HepG2 (cell line): ENCODE measurements at regions not wholly inside any gene's neighbourhood (a gene's known extent, or its start where the extent isn't known, plus 50 kb on each side); places are given as distances from the start of the nearest gene placed in this dataset.

Experiments
- FOXA1 ChIP-seq, 2 experiments: fragments of 450-650 bp in 1 of 2; sonication (generic) in 1 of 2; formaldehyde crosslinking in 1 of 2; IDR thresholded peaks; 2 replicates each; pipeline versions ENCODE4 v1.4.0 to v1.6.1; 2016 to 2020; ENCODE audit warnings: missing genetic modification reagents in 1 of 2
- MEIS2 ChIP-seq: sonication (generic); formaldehyde crosslinking; IDR thresholded peaks from 2 replicates; pipeline ENCODE4 v1.9.0; 2021; ENCODE audit warnings: mild to moderate bottlenecking, missing genetic modification reagents
- ZNF562 ChIP-seq: sonication (generic); formaldehyde crosslinking; IDR thresholded peaks from 2 replicates; pipeline ENCODE4 v1.8.0; 2022; ENCODE audit warnings: missing genetic modification reagents, borderline replicate concordance
- ZNF646 ChIP-seq: sonication (generic); formaldehyde crosslinking; IDR thresholded peaks from 2 replicates; pipeline ENCODE4 v1.9.0; 2021; ENCODE audit warnings: mild to moderate bottlenecking, missing genetic modification reagents
- TF ChIP-seq, protein P1 (sequence below): sonication (generic); formaldehyde crosslinking; IDR thresholded peaks from 2 replicates; pipeline ENCODE4 v1.5.0; 2020; ENCODE audit warnings: mild to moderate bottlenecking, missing genetic modification reagents

DNA sequence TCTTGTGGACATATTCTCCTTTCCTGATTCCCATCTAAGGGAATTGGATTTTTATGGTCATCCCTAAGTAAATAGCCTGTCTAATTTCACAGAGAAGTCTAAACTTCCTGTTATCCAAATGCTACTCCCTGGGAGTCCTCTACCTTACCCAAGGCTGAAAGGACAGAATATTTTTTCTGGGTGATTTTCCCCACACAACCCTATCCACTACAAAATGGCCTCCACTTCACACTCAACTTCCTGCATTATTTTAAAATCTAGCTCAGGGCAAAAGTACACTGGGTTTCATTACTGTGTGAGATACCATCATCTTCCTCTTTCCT is 77.5 kb upstream of the ABI3BP start (continued):
- TF ChIP-seq, protein P1, sequence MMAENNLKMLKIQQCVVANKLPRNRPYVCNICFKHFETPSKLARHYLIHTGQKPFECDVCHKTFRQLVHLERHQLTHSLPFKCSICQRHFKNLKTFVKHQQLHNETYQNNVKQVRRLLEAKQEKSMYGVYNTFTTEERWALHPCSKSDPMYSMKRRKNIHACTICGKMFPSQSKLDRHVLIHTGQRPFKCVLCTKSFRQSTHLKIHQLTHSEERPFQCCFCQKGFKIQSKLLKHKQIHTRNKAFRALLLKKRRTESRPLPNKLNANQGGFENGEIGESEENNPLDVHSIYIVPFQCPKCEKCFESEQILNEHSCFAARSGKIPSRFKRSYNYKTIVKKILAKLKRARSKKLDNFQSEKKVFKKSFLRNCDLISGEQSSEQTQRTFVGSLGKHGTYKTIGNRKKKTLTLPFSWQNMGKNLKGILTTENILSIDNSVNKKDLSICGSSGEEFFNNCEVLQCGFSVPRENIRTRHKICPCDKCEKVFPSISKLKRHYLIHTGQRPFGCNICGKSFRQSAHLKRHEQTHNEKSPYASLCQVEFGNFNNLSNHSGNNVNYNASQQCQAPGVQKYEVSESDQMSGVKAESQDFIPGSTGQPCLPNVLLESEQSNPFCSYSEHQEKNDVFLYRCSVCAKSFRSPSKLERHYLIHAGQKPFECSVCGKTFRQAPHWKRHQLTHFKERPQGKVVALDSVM (CRISPR knock-in tag): no peak
- TF ChIP-seq MEIS2 (no peak), ZNF646 (no peak), FOXA1 (IDR thresholded peaks at IDR 0.05) (no peak), FOXA1 (CRISPR knock-in tag; IDR thresholded peaks at IDR 0.05) (no peak), ZNF562 (no peak)
